ENCODE measurements at regions not wholly inside any gene's neighbourhood (a gene's known extent, or its start where the extent isn't known, plus 50 kb on each side); places are given as distances from the start of the nearest gene placed in this dataset.

DNA sequence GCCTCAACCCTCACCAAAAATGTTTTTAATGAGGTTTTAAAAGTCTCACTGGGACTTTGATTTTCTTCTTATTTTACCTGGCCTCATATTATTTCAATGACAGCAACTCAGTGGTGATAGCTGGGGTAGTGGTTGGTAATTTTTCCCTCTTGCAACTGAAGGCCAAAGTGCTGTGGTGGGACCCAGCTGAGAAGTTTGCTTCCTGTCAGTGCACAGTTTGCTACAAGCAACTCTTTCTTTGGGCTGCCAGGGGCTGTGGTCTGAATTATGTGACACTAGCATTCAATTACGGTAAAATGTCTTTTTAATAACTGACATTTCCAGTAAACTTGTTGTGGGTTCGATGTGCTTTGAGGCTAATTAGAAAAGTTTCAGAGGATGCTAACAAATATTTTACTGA is 65.3 kb downstream of the IFNG start:
- no peaks in the 10 kb centered on the region for H3K4me1 ChIP-seq (ENCODE audit: control insufficient read depth, insufficient read depth, low read length)
- SMC1A ChIA-PET (ENCODE audit: uncharacterized antibody, unreplicated experiment) = interaction anchor here (1.0 kb wide), 1 partner anchor 64 kb away, joined by 3 read pairs; no protein-coding TSS in a partner anchor
- H3K4me2 ChIP-seq (ENCODE audit: control insufficient read depth, insufficient read depth) = no peak overlapping the region
- no peak overlapping the region for H3K9ac ChIP-seq (ENCODE audit: control insufficient read depth, insufficient read depth, low read length)
- BruUV-seq (replicated peaks) = no TSS peak
- no peak overlapping the region for H2AFZ ChIP-seq (ENCODE audit: control insufficient read depth, low read depth, low read length)
- H4K20me1 ChIP-seq (ENCODE audit: control insufficient read depth, insufficient read depth) = no peaks in the 10 kb centered on the region
- in situ Hi-C loops (cut with MboI) = no loop called here
- POLR2A ChIA-PET = interaction anchor here (0.6 kb wide), 1 partner anchor 55 kb away, joined by 3 read pairs; no protein-coding TSS in a partner anchor
- 76% methylated on average over 2 of the region's 2 CpGs for WGBS (ENCODE audit: insufficient coverage, insufficient replicate concordance, low lambda C conversion rate, missing lambda C conversion rate)
- H3K36me3 ChIP-seq (ENCODE audit: control insufficient read depth in 2 of 2, insufficient read depth in 2 of 2, low read length in 1 of 2) = no peaks in the 10 kb centered on the region
- ATAC-seq = no peak
- no peak for FAIRE-seq
- H3K4me3 ChIP-seq = no peak overlapping the region
- H3K27ac ChIP-seq (ENCODE audit: control insufficient read depth, insufficient read depth) = no peak overlapping the region
- DNase-seq (ENCODE audit: low read depth, low spot score) = no peak
- RAD21 ChIA-PET (ENCODE audit: unreplicated experiment) = no interaction called here
- intact Hi-C loops (cut with micrococcal nuclease; ENCODE audit: unreplicated experiment) = no loop called here
- no peaks in the 10 kb centered on the region for H3K79me2 ChIP-seq (ENCODE audit: control insufficient read depth, insufficient read depth, low read length)
- no peaks in the 10 kb centered on the region; a peak in 1 of 4 replicates for H3K27me3 ChIP-seq (replicated peaks in 1 of 2; ENCODE audit: control insufficient read depth in 2 of 2, insufficient read depth in 2 of 2, low read length in 1 of 2)
- CTCF ChIA-PET = interaction anchor here (0.8 to 2.0 kb wide), 4 partner anchors 9 to 20 kb away, joined by 3 to 5 read pairs (median 4); no protein-coding TSS in a partner anchor
- TF ChIP-seq GABPA (IDR thresholded peaks at IDR 0.05; ENCODE audit: low read depth) (no peak), CHD4 (IDR thresholded peaks at IDR 0.05) (no peak)
- no peaks in the 10 kb centered on the region for H3K9me3 ChIP-seq (replicated peaks; ENCODE audit: control insufficient read depth, insufficient read depth, low read length)

DNA sequence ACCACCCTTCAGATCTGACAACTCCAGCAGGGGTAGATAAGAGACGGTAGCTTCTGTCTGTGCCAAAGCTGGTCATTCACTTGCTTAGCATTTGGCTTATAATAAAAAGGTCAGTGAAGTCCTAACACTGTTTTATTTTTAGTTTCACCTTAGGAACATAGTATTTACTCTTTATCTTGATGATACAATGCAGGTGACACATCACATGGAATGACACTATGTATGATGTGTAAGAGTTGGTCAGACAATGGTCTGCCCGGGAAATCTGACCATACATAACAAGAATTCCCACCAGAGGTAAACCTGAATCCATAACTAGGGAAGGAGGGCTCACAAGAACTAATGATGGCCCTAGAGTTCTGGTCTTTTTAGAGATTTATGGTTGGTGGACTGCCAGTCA is 66.6 kb downstream of the IFNG start:
- Histone ChIP-seq H3K4me3 (no peak overlapping the region), H2AFZ (ENCODE audit: control insufficient read depth, low read depth, low read length) (no peak overlapping the region), H3K4me2 (ENCODE audit: control insufficient read depth, insufficient read depth) (no peak overlapping the region), H3K9me3 (replicated peaks; ENCODE audit: control insufficient read depth, insufficient read depth, low read length) (no peaks in the 10 kb centered on the region), H3K79me2 (ENCODE audit: control insufficient read depth, insufficient read depth, low read length) (no peaks in the 10 kb centered on the region), H3K9ac (ENCODE audit: control insufficient read depth, insufficient read depth, low read length) (no peak overlapping the region), H3K4me1 (ENCODE audit: control insufficient read depth, insufficient read depth, low read length) (no peaks in the 10 kb centered on the region), H3K36me3 (ENCODE audit: control insufficient read depth in 2 of 2, insufficient read depth in 2 of 2, low read length in 1 of 2) (no peaks in the 10 kb centered on the region), H4K20me1 (ENCODE audit: control insufficient read depth, insufficient read depth) (no peaks in the 10 kb centered on the region), H3K27ac (ENCODE audit: control insufficient read depth, insufficient read depth) (no peak overlapping the region), H3K27me3 (replicated peaks in 1 of 2; ENCODE audit: control insufficient read depth in 2 of 2, insufficient read depth in 2 of 2, low read length in 1 of 2) (no peaks in the 10 kb centered on the region; a peak in 1 of 4 replicates)
- ChIA-PET CTCF (interaction anchor here (0.9 to 1.4 kb wide), 5 partner anchors 10 to 52 kb away, joined by 3 to 4 read pairs (median 3); no protein-coding TSS in a partner anchor), SMC1A (ENCODE audit: uncharacterized antibody, unreplicated experiment) (interaction anchor here (1.3 kb wide), 1 partner anchor 50 kb away, joined by 4 read pairs; no protein-coding TSS in a partner anchor), RAD21 (ENCODE audit: unreplicated experiment) (no interaction called here), POLR2A (no interaction called here)
- FAIRE-seq (no peak), DNase-seq (ENCODE audit: low read depth, low spot score) (no peak), ATAC-seq (no peak)
- 43% methylated on average over 2 of the region's 2 CpGs for WGBS (ENCODE audit: insufficient coverage, insufficient replicate concordance, low lambda C conversion rate, missing lambda C conversion rate)
- intact Hi-C loops (cut with micrococcal nuclease; ENCODE audit: unreplicated experiment) (no loop called here), in situ Hi-C loops (cut with MboI) (no loop called here)
- no TSS peak for BruUV-seq (replicated peaks)
- no peak for TF ChIP-seq RUNX3 (IDR thresholded peaks at IDR 0.05; ENCODE audit: low read length)
- no peak for TF ChIP-seq TARDBP (IDR thresholded peaks at IDR 0.05; ENCODE audit: borderline replicate concordance)
- TF ChIP-seq, protein P1, sequence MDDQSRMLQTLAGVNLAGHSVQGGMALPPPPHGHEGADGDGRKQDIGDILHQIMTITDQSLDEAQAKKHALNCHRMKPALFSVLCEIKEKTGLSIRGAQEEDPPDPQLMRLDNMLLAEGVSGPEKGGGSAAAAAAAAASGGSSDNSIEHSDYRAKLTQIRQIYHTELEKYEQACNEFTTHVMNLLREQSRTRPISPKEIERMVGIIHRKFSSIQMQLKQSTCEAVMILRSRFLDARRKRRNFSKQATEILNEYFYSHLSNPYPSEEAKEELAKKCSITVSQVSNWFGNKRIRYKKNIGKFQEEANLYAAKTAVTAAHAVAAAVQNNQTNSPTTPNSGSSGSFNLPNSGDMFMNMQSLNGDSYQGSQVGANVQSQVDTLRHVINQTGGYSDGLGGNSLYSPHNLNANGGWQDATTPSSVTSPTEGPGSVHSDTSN (IDR thresholded peaks at IDR 0.05; ENCODE audit: insufficient replicate concordance, low read depth, low read length) = no peak
- TF ChIP-seq MTA2 (IDR thresholded peaks at IDR 0.05; ENCODE audit: low read depth) = no peak
- no peak for TF ChIP-seq RFX5 (IDR thresholded peaks at IDR 0.05; ENCODE audit: low read depth, low read length)
- TF ChIP-seq FOS (IDR thresholded peaks at IDR 0.05; ENCODE audit: borderline replicate concordance, extremely low read depth, insufficient read length) = no peak
- no peak for TF ChIP-seq PML (IDR thresholded peaks at IDR 0.05; ENCODE audit: low read length)
- TF ChIP-seq, protein P2, sequence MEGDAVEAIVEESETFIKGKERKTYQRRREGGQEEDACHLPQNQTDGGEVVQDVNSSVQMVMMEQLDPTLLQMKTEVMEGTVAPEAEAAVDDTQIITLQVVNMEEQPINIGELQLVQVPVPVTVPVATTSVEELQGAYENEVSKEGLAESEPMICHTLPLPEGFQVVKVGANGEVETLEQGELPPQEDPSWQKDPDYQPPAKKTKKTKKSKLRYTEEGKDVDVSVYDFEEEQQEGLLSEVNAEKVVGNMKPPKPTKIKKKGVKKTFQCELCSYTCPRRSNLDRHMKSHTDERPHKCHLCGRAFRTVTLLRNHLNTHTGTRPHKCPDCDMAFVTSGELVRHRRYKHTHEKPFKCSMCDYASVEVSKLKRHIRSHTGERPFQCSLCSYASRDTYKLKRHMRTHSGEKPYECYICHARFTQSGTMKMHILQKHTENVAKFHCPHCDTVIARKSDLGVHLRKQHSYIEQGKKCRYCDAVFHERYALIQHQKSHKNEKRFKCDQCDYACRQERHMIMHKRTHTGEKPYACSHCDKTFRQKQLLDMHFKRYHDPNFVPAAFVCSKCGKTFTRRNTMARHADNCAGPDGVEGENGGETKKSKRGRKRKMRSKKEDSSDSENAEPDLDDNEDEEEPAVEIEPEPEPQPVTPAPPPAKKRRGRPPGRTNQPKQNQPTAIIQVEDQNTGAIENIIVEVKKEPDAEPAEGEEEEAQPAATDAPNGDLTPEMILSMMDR (IDR thresholded peaks at IDR 0.05 in 2 of 3, conservative IDR thresholded peaks at IDR 0.05 in 1 of 3; ENCODE audit: control insufficient read depth in 2 of 3, extremely low read depth in 1 of 3, insufficient read depth in 1 of 3, low read depth in 3 of 3, low read length in 3 of 3) = no peak
- TF ChIP-seq, protein P3, sequence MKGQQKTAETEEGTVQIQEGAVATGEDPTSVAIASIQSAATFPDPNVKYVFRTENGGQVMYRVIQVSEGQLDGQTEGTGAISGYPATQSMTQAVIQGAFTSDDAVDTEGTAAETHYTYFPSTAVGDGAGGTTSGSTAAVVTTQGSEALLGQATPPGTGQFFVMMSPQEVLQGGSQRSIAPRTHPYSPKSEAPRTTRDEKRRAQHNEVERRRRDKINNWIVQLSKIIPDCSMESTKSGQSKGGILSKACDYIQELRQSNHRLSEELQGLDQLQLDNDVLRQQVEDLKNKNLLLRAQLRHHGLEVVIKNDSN (IDR thresholded peaks at IDR 0.05; ENCODE audit: borderline replicate concordance, extremely low read length, insufficient read depth, low read depth, low read length) = no peak
- no peak for TF ChIP-seq SPI1 (IDR thresholded peaks at IDR 0.05; ENCODE audit: borderline replicate concordance, insufficient read depth, low read depth, low read length)
- no peak for TF ChIP-seq HDGF (IDR thresholded peaks at IDR 0.05)
- no peak for TF ChIP-seq JUND (IDR thresholded peaks at IDR 0.05; ENCODE audit: low read depth, low read length)
- no peak for TF ChIP-seq FOXM1 (IDR thresholded peaks at IDR 0.05; ENCODE audit: low read depth, low read length)
